H1 (cell line): ENCODE measurements at regions not wholly inside any gene's neighbourhood (a gene's known extent, or its start where the extent isn't known, plus 50 kb on each side); places are given as distances from the start of the nearest gene placed in this dataset.

Source experiments
- CEBPB ChIP-seq: IDR thresholded peaks from 2 replicates; pipeline ENCODE4 v1.6.1; 2012; ENCODE audit warnings: low read depth, low read length
- CREB1 ChIP-seq: IDR thresholded peaks from 2 replicates; pipeline ENCODE4 v1.6.1; 2012; ENCODE audit warnings: inconsistent platforms
- JUND ChIP-seq: IDR thresholded peaks from 2 replicates; pipeline ENCODE4 v1.6.1; 2011; ENCODE audit warnings: mild to moderate bottlenecking, improper control_type of control experiment, low read length
- POLR2A ChIP-seq, 2 experiments: IDR thresholded peaks; 1 replicate in 1 of 2; 2 replicates in 1 of 2; pipeline ENCODE4 v1.6.1; 2011; ENCODE audit warnings: low read depth in 2 of 2, low read length in 2 of 2, mild to moderate bottlenecking in 2 of 2; ENCODE audit errors: control extremely low read depth in 1 of 2
- TBP ChIP-seq: IDR thresholded peaks from 2 replicates; pipeline ENCODE4 v1.6.1; 2011; ENCODE audit warnings: low read depth, low read length, improper control_type of control experiment
- TF ChIP-seq, protein P1 (sequence below), 3 experiments: IDR thresholded peaks; 1 replicate in 2 of 3; 2 replicates in 1 of 3; pipeline versions ENCODE4 v1.5.1 to v1.6.1; 2011; ENCODE audit warnings: low read length in 3 of 3, mild to moderate bottlenecking in 3 of 3, inconsistent platforms in 2 of 3, low read depth in 1 of 3, moderate library complexity in 1 of 3; ENCODE audit not compliant: insufficient read depth in 1 of 3; ENCODE audit errors: control extremely low read depth in 1 of 3

GRCh38 chr9:124182741-124183140 lies 75.0 kb upstream of the NEK6 start:
- TF ChIP-seq CREB1 (no peak), CEBPB (no peak), POLR2A (IDR thresholded peaks at IDR 0.05; ENCODE audit: control extremely low read depth in 1 of 2, low read depth in 2 of 2, low read length in 2 of 2) (no peak), TBP (no peak), JUND (no peak)
- TF ChIP-seq, protein P1, sequence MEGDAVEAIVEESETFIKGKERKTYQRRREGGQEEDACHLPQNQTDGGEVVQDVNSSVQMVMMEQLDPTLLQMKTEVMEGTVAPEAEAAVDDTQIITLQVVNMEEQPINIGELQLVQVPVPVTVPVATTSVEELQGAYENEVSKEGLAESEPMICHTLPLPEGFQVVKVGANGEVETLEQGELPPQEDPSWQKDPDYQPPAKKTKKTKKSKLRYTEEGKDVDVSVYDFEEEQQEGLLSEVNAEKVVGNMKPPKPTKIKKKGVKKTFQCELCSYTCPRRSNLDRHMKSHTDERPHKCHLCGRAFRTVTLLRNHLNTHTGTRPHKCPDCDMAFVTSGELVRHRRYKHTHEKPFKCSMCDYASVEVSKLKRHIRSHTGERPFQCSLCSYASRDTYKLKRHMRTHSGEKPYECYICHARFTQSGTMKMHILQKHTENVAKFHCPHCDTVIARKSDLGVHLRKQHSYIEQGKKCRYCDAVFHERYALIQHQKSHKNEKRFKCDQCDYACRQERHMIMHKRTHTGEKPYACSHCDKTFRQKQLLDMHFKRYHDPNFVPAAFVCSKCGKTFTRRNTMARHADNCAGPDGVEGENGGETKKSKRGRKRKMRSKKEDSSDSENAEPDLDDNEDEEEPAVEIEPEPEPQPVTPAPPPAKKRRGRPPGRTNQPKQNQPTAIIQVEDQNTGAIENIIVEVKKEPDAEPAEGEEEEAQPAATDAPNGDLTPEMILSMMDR (IDR thresholded peaks at IDR 0.05; ENCODE audit: control extremely low read depth in 1 of 3, insufficient read depth in 1 of 3, low read depth in 1 of 3, low read length in 3 of 3): no peak
